ENCODE measurements at regions not wholly inside any gene's neighbourhood (a gene's known extent, or its start where the extent isn't known, plus 50 kb on each side); places are given as distances from the start of the nearest gene placed in this dataset.

- TF ChIP-seq PRDM10 (tag by site-specific recombination; IDR thresholded peaks at IDR 0.05), result no peak
- no peak for TF ChIP-seq ZXDB (tag by site-specific recombination; IDR thresholded peaks at IDR 0.05)
- TF ChIP-seq ZNF843 (tag by site-specific recombination; IDR thresholded peaks at IDR 0.05), result peak; percentile 86
- no peak for TF ChIP-seq HIC1 (tag by site-specific recombination; IDR thresholded peaks at IDR 0.05)
- no peak for TF ChIP-seq REPIN1 (tag by site-specific recombination; IDR thresholded peaks at IDR 0.05; ENCODE audit: low read depth)
- no peak for TF ChIP-seq ZBTB17 (tag by site-specific recombination; IDR thresholded peaks at IDR 0.05)
- no peak for TF ChIP-seq ZSCAN23 (tag by site-specific recombination; IDR thresholded peaks at IDR 0.05)
- TF ChIP-seq ZNF148 (tag by site-specific recombination; IDR thresholded peaks at IDR 0.05; ENCODE audit: borderline replicate concordance), result no peak
- no peak for TF ChIP-seq ZNF555 (tag by site-specific recombination; conservative IDR thresholded peaks at IDR 0.05)
- TF ChIP-seq PRDM6 (tag by site-specific recombination; IDR thresholded peaks at IDR 0.05), result peak; percentile 91
- TF ChIP-seq ZNF350 (tag by site-specific recombination; IDR thresholded peaks at IDR 0.05), result no peak
- TF ChIP-seq ZNF221 (tag by site-specific recombination; IDR thresholded peaks at IDR 0.05; ENCODE audit: borderline replicate concordance), result no peak
- no peak for TF ChIP-seq ZNF658 (tag by site-specific recombination; IDR thresholded peaks at IDR 0.05)
- TF ChIP-seq ZIC2 (tag by site-specific recombination; IDR thresholded peaks at IDR 0.05), result no peak
- TF ChIP-seq PRDM4 (tag by site-specific recombination; IDR thresholded peaks at IDR 0.05), result peak; percentile 42; the same call in 1 of the 2 replicates
- TF ChIP-seq ZNF202 (tag by site-specific recombination; IDR thresholded peaks at IDR 0.05; ENCODE audit: borderline replicate concordance), result no peak
- no peak for TF ChIP-seq ZNF335 (tag by site-specific recombination; conservative IDR thresholded peaks at IDR 0.05)
- TF ChIP-seq ZNF514 (tag by site-specific recombination; IDR thresholded peaks at IDR 0.05), result no peak
- no peak for TF ChIP-seq SALL2 (tag by site-specific recombination; IDR thresholded peaks at IDR 0.05; ENCODE audit: borderline replicate concordance)
- TF ChIP-seq ZNF530 (tag by site-specific recombination; IDR thresholded peaks at IDR 0.05; ENCODE audit: low read depth), result no peak
- TF ChIP-seq ZNF529 (tag by site-specific recombination; IDR thresholded peaks at IDR 0.05; ENCODE audit: insufficient replicate concordance), result no peak
- no peak for TF ChIP-seq ZNF280C (tag by site-specific recombination; IDR thresholded peaks at IDR 0.05)
- no peak for TF ChIP-seq ZSCAN30 (tag by site-specific recombination; IDR thresholded peaks at IDR 0.05)
- TF ChIP-seq ZNF501 (tag by site-specific recombination; IDR thresholded peaks at IDR 0.05), result no peak
- 0 out of 2 replicates have a peak, but pooled peaks have one; percentile 22 for TF ChIP-seq ZFP69B (tag by site-specific recombination; IDR thresholded peaks at IDR 0.05)
- TF ChIP-seq FEZF1 (tag by site-specific recombination; IDR thresholded peaks at IDR 0.05), result peak; percentile 52; the same call in 1 of the 2 replicates
Observed at GRCh38 chr5:124179819-124180218, 566.6 kb downstream of the ZNF608 start (continued).

Measured in HEK293 (cell line).